ENCODE measurements at regions not wholly inside any gene's neighbourhood (a gene's known extent, or its start where the extent isn't known, plus 50 kb on each side); places are given as distances from the start of the nearest gene placed in this dataset.

DNA sequence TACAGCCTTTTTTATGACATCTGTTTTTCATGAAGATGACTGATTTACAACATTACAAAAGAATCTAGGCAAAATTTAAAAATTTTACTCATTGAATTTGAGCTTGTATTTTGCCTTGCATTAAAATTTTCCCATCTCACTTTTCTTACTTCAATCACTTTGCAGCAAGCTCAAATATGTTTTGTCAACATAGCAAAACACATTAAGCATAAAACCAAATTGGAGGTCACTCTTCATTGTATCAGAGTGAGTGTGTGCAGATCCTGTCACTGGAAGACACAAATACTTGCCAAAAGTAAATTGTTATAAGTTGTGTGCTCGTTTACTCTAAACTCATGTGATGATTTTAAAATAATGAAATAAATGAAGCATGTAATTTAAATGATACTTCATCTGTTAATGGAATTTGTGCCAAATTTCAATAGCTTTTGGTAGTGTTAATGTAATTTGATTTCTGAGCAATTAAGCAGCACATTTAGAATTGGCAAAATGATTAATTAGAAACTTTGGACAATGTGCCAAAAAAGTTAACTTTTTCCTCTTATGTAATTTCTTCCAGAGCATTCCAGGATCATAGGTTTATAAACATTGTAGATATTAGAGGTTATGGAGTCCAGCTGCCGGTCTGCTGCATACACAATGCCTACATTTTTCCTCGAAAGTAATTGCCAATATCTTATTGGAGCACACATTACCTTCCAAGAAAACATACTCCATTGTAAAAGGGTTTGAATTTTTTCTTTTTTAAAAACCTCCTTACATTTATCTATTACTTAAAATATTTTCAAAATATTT, 1078.2 kb upstream of the LRRTM3 start:
- TF ChIP-seq TARDBP (CRISPR knock-in tag; IDR thresholded peaks at IDR 0.05) (no peak), EP300 (IDR thresholded peaks at IDR 0.05; ENCODE audit: low read depth in 2 of 2, low read length in 2 of 2) (no peak), EP300 (CRISPR knock-in tag; IDR thresholded peaks at IDR 0.05; ENCODE audit: borderline replicate concordance) (no peak), TAF1 (CRISPR knock-in tag; IDR thresholded peaks at IDR 0.05) (no peak), FOSL1 (CRISPR knock-in tag; IDR thresholded peaks at IDR 0.05; ENCODE audit: borderline replicate concordance) (no peak), SP5 (CRISPR knock-in tag; IDR thresholded peaks at IDR 0.05; ENCODE audit: borderline replicate concordance, low read depth) (no peak), CTCF (CRISPR knock-in tag; IDR thresholded peaks at IDR 0.05) (no peak), JUND (CRISPR knock-in tag; IDR thresholded peaks at IDR 0.05) (no peak), SRSF9 (IDR thresholded peaks at IDR 0.05; ENCODE audit: borderline replicate concordance, insufficient read depth, low read depth, low read length, poor library complexity, severe bottlenecking) (no peak), ZNF639 (CRISPR knock-in tag; conservative IDR thresholded peaks at IDR 0.05) (no peak), POLR2A (IDR thresholded peaks at IDR 0.05; ENCODE audit: insufficient read depth in 1 of 2, low read depth in 2 of 2, low read length in 2 of 2) (no peak), PAXIP1 (CRISPR knock-in tag; conservative IDR thresholded peaks at IDR 0.05) (no peak)
- TF ChIP-seq, protein P1, sequence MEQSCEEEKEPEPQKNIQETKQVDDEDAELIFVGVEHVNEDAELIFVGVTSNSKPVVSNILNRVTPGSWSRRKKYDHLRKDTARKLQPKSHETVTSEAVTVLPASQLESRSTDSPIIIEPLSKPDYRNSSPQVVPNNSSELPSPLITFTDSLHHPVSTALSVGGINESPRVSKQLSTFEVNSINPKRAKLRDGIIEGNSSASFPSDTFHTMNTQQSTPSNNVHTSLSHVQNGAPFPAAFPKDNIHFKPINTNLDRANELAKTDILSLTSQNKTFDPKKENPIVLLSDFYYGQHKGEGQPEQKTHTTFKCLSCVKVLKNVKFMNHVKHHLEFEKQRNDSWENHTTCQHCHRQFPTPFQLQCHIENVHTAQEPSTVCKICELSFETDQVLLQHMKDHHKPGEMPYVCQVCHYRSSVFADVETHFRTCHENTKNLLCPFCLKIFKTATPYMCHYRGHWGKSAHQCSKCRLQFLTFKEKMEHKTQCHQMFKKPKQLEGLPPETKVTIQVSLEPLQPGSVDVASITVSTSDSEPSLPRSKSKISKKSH (CRISPR knock-in tag; IDR thresholded peaks at IDR 0.05; ENCODE audit: borderline replicate concordance) = no peak

Data from HepG2 (cell line).